HG03159 (cell line): ENCODE measurements at regions not wholly inside any gene's neighbourhood (a gene's known extent, or its start where the extent isn't known, plus 50 kb on each side); places are given as distances from the start of the nearest gene placed in this dataset.

Source experiments
- ATAC-seq: cut with Tn5 transposase; IDR thresholded peaks from one replicate; pipeline ENCODE4 v1.9.1; 2021; ENCODE audit warnings: mild to moderate bottlenecking, moderate library complexity; ENCODE audit not compliant: unreplicated experiment

DNA sequence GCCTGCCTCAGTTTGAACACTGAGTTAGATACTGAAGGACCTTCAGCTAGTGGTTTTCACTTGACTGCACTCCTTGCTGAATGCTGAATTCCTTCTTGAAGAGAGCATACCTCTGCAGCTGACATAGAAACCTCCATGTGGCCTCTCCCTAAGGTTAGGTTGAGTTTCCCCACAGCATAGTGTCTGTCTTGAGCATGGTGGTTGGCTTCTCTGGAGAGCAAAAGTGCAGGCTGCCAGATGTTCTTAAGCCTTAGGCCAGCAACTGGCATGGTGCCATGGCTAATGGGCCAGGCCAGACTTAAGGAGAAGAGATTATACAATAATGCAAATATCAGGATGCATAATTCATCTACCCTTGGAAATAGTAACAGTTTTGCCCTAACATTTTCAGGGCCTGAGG is 545.6 kb upstream of the ZNF385D start:
- ATAC-seq: no peak

DNA sequence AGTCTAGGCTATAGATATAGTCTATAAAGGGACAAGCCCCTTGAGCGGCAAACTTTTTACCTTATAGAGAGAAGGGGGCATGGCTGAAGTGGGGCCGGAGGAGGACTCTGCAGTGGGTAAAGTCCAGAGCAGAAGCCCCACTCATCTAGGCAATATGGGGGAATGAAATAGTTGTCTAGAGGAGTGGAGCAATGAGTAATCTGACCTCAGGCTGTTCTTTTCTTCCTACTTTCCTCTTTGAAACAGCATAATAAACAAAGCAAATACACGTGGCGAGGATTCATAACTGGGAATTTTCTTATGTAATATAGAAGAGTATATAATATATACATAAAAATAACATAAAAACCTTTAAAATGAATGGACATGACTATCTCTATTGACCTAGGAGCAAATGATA is 546.4 kb upstream of the ZNF385D start:
- ATAC-seq: no peak

DNA sequence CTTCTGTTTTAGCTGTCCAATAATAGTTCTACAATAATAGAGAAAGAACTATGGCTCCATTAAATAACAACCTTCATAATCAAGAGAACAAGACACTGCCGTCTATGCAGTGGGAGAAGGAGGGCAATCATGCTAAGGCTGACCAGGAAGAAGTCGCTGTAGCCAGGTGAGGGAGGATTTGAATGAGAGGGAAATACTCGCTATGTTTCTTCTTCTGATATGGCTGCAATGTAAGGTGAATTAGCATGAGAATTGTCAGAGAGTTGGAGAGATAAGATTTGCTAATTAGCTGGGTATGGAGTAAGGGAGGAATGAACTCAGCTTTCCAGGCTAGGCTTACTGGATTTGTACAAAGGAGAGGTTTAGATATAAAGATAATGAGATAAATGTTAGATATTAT is 555.4 kb upstream of the ZNF385D start:
- no peak for ATAC-seq

DNA sequence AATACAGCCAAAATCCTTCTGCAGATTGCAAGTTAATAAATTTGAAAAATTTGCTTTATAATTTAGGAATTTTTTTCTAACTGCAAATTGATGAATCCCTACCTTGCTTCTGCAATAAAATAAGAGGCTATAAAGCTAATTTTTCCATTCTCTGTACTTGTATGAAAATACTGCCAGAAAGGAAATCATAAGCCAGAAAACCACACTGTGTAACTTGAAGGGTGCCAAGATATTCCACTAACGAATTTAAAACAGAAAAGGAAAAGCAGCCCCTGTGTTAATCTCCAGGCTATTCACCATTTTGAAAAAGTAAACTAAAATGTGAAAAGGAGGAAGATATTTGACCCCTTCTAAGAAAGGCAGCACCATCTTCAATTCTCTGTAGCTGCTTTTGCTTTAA is 557.9 kb upstream of the ZNF385D start:
- no peak for ATAC-seq

DNA sequence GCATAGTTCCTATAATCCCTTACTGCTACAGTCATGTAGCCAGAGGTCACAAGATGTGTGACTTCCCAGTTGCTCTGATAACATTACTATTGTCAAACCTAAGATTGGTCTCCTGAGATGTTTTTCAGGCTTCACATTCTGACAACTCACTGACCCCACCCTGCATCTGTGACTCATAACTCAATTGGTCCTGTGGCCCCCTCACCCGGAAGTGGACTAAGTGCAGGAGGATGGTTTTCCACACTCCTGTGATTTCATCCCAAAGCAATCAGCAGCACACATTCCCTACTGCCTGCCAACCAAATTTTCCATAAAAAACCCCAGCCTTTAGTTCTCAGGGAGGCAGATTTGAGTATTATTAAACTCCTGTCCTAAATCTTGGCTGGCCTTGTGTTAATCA is 564.9 kb upstream of the ZNF385D start:
- no peak for ATAC-seq

DNA sequence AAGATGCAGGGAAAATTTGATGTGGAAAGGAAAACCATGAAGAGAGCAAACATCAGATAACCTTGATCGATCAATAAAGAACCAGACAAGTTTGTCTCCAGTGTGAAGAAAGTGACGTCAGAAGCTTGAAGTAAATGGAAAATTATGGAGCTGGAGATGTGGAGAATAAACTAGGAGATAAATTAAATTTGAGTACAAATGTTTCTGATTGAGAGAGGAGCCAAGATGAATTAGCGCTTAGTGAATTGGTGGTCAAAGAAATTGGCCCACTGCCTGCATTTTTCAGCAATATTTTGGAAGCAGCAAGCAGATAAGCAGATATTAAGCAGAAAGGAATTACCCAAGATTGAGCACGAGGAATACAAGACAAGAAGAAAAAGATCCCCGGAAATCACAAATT is 567.3 kb upstream of the ZNF385D start:
- no peak for ATAC-seq

DNA sequence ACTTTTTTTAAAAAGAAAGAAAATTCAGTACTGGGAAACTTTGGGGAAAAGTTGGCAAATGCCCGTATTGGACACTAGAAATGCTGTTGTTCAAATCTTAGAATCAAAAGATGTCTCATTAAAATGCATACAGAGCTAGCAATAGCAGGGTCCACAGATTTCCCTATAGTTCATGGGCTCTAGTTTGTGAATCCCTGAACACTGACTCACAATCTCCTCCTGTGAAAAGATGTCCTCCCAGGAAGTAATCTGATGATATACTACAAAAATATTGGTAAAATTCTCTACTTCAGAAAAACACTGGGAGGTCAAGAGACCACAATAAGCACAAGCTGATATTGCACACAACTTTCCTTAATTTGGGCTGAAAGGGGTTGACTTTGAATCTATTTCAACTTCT is 568.4 kb upstream of the ZNF385D start:
- no peak for ATAC-seq

DNA sequence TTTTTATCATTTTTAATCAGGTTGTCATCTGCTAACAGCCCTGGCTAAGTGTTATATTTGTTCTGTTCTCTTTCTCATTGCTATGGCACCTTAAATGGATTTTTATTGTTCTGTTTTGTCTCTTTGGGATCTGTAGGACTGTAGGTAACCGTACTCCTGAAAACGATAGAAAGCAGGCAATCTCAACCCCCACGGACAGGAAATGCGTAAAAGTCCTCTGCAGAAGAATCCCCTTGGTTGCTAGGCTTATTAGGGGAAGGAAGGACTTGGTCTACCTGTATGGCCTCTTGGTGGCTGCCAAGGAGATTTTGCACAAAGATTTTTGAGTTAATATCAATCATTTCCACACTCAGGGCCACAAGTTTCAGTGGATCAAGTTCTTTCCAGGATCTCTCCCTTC is 571.9 kb upstream of the ZNF385D start:
- ATAC-seq: no peak

DNA sequence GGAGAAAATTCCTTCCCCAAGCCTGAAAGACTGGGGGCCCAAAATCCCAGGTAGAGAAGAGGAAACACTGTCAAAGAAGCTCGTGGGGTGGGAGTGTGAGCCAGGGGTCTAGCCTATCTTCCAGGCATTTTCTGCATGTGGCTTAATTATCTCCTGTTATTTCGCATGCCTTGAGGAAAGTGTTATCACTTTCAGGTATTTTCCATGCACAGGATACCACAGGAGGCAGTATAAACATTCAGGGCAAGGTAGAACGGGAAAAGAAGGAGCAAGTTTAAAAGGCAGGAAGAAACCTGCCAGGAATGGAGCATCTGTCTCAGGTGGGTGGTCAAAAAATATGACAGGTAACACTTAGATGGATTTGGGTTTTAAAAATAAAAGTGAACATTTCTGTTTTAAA is 575.3 kb upstream of the ZNF385D start:
- ATAC-seq: no peak

DNA sequence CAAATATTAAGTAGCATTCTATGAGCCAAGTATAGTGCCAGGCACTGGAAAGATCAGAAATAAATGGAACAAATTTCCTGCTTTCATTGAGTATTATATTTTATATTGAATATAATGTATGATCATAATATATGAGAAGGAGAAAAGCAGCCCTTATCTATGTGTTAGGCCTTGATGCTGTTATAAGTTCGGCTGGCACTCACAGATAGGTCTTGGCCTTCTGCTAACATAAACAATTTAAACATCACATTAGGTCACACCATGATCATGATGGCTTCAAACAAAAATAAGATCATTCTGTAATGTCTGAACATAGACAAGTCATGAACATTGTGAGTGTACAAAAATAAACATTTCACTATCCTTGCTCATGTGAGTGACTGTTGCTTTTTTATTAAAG is 584.0 kb upstream of the ZNF385D start:
- ATAC-seq: no peak

DNA sequence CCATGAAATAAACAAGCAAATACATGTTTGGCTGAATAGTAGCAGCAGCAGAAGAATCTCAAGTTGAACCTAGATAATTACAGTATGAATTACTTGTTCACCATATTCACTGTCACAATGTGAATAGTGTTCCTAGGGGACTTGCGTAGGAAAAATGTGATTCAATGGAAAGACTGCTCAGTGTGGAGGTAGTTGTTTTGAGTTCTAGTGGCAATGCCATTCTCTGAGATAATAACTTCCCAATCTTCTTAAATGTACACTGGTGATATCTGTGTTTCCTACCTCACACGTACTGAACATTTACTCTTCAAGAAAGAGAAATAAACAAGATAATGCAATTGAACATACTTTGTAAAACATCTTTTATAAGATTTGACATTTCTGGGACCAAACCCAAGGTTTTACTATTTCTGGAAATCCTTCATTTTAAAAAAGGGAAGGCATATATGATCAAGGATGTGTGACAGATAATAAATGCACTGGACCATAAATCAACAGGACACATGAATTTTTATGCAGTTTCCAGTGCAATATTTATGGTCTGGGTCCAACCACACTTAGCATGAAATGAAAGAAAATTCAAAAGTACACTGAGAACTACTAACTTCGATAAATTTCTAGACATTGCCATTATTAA is 598.3 kb upstream of the ZNF385D start:
- no peak for ATAC-seq

DNA sequence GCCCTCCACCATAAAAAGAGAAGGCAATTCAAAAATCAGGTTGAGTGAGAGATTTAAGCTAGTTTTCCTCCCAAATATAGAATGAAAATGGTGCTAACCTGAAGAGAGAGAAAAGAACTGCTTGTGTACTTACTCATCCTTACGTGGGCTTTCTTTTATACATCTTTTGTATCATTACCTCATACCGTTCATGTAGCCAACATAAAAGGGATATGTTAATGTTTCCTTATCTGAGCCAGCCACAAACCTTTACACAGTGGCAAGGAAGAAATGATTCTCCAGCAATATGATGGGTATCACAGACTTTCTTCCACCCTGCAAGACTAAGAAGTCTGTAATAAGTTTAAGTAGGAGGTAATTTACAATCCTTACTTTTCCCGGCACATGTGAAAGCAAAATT is 600.8 kb upstream of the ZNF385D start:
- ATAC-seq: no peak

DNA sequence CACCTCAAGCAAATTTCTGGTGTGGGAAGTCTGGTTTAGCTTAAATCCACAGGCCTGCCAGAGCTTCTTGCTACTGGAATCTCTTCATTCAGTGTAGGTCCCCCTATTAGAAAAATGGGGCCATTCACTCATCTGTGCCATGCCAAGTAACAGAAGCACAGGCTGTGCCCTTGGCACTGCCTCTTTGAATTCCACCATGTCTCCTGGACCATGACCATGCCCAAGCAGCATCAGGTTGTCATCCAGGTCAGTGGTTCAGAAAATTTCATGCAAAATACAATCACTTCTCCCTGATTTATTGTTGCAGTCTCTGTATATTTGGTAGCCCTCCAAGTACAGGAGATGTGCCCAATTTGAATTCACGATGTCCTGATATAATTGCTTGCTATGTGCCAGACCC is 602.1 kb upstream of the ZNF385D start:
- no peak for ATAC-seq

DNA sequence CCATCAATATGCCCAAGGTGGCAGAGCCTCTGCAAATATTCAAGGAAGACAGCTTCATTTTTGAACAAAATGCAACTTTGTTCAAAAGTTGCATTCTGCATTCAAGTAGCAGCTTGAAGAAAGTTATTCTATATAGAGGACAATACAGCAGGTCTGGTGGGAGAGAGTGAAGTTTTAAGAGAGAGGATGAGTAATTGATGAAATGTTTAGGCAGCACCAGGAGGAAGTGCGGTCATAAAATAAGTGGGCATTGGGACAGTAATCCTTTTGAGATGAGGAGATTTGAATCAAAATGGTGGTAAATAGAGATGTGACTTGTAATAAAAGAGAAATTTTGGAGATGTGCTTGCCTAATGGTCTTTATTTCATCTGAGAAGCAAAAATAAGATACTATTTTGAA is 607.3 kb upstream of the ZNF385D start:
- no peak for ATAC-seq

DNA sequence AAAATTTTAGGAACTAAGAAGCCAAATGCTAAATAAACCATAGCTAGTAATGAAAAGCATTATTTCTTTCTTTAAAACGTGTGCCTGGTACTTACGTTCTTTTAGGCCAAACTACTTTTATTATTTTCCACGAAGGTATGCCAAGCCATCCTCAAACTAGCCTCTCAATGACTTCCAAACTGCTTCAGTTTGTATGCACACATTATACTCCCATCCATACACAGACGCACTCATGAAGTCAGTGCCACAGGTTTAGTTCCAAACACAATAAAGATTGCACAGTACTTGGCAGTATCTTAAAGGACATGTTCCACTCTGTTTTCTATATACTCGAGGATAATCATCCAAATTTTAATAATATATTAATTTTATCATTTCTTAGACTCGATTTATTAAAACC is 609.2 kb upstream of the ZNF385D start:
- no peak for ATAC-seq

DNA sequence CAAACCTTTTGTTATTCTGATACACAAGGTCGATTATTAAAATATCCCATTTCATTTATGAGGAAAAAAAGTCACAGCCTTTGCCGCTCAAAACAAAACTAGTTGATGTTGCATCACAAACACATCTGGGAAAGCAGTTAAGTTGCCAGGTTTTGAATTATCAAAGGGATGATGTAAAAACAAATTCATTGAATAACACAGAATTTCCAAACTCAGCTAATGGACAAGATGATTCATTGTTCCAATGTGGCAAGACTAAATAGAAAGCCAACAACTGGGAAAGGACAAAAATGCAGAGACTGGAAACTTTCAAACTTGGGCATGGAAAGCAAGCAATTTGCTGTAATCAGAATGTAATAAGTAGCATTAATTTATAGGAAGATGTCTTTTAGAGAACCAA is 610.0 kb upstream of the ZNF385D start:
- ATAC-seq: no peak

DNA sequence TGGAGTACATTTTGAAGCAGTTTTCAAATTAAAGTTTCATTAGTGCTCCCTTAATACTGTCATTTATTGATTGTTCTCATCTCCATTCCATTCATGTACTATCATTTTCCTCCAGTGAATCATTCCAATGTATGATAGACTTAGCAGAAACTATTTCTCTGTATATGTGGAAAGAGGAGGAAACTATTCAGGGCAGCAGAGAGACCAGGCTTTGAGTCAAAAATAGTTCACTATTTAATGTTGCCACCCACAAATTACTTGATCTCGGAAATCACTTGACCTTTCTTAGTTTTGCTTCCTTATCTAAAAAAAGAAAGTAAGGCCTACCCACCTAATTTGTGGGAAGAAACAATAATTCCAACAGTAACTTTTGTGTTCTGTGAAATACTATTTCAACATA is 610.5 kb upstream of the ZNF385D start:
- ATAC-seq: no peak

DNA sequence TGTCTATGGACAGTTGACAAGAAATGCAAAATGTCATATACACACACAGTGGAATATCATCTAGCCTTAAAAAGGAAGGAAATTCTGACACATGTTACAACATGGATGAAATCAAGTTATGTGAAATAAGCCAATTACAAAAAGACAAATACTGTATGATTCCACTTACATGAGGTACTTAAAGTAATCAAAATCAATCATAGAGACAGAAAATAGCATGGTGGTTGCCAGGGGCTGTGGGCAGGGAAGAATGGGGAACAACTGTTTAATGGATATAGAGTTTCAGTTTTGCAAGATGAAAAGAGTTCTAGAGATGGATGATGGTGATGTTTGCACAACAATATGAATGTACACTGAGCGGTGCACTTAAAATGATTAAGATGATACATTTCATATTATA is 613.8 kb upstream of the ZNF385D start:
- no peak for ATAC-seq

DNA sequence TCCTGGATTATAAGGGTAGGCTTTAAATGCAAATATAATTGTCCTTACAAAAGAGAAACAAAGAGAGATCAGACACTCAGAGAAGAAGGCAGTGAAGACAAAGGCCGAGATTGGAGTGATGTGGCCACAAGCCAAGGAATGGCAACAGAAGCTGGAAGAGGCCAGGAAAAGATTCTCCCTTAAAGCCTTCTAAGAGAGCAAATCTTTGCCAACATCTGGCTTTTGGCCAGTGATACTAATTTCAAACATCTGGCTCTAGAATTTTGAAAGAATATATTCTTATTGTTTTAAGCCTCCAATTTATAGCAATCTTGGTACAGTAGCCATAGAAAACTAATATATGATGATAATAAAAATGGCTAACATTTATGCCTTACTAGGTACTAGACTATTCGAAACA is 615.8 kb upstream of the ZNF385D start:
- no peak for ATAC-seq

DNA sequence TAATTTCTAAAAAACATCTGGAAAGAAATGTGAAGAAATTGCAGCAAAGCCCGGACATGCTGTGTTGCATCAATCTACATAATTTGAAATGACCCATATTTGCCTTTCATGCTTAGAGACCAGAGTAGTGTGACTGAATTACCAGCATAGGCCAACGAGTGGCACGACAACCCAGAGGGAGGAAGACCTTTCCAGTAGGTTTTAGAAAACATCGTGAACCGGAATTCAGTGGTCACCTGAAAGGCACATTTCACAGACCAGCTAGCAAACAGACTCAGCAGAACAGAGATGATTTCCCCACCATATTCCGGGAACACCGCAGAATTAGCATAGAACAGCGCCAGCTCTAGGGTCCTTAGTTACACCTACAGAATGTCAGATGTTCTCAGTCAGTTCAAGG is 620.0 kb upstream of the ZNF385D start:
- ATAC-seq: no peak

DNA sequence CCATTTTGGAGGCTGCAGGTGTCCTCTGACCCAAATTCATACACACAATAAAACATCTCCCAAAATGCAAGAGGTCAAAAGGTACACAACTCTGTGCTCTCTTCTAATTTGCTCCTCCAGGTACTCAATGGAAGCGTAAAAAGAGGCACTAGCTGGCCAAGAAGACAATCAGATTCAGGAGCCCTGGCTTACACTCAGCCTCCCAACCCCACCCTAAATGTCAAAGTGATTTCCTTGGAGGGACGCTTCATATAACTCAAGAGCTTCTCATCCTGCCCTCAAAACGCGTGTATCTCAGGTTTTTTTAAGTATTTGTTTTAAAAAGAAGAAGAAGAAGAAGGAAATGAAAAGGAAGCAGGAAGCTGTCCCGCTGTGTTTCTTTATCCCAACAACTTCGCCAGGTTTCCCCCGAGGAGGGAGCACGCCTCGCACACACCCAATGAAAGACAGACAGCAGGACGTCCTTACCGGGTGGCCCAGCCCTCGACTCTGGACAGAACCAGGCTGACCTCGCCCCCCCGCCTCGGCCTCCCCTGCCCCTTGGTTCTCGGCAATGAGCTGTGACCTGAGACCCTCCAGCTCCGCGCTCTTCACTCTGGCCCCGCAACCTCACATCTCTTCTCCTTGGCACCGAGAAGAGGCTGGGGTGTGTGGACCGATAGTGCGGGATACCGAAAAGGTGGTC is 620.7 kb upstream of the ZNF385D start:
- ATAC-seq: no peak

DNA sequence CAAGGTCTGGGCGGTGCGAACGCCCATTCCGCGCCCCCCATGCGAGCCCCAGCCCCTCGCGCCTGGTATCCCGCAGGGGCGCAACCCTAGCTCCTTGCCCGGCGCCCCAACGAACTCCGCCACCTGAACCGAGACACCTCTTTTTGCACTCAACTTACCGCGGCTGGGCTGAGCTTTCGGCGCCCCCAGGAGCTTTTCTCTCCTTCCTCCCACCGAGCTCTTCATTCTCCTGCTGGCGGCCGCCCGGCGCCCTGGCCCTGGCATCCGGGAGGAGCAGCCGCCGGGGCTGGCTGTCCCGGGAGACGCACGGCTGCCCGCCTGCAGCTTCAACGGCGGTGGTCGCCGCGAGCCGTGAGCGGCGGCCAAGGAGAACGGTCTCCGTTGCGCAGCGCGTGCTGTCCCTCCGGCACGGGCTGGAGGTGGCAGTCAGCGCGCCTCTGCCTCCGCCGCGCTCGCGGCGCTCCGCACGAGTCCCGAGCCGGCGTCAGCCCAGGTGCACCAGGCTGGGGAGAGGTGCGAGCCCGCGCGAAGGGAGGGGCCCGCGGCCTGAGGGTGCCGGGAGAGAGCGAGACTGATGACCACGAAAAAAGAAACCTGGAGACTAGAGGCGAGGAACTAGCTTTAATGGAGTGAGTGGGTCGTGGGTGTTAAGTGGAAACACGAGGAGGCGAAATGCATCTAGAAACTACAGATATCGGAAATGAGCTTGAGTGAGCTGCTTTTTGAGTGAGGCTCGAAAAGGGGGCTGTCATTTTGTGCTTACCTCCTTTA is 621.5 kb upstream of the ZNF385D start:
- ATAC-seq: no peak
